K562 (cell line): ENCODE measurements at regions not wholly inside any gene's neighbourhood (a gene's known extent, or its start where the extent isn't known, plus 50 kb on each side); places are given as distances from the start of the nearest gene placed in this dataset.

ENCODE experiments used
- ATAC-seq: fragments of 200-7000 bp; cut with Tn5 transposase; 3 replicates; pipeline ENCODE4 v1.9.1; 2020; ENCODE audit warnings: moderate library complexity
- BruUV-seq: library from RNA; stranded (reverse); fragments of 400-500 nt; replicated peaks from 2 replicates; lab custom pipeline; 2021; lab: Mats Ljungman, UMichigan
- CTCF ChIA-PET: fragments of 300-600 bp; formaldehyde crosslinking; extraction: SDS; loops from one replicate; lab custom pipeline; 2021; ENCODE audit warnings: low intra/inter-chr PET ratio; lab: Yijun Ruan, JAX
- POLR2A ChIA-PET: fragments of 300-600, 350-650 bp; sonication (Branson Sonifier 250); formaldehyde crosslinking; extraction: SDS; loops from one replicate; lab custom pipeline; 2021; ENCODE audit warnings: antibody characterized with exemption, inconsistent platforms; lab: Yijun Ruan, JAX
- DNase-seq, 4 experiments: peaks; one replicate each; pipeline versions ENCODE4 v3.0.0 to v3.0.0-alpha.2; 2011 to 2018; ENCODE audit warnings: low spot score in 3 of 4, mixed read lengths in 3 of 4; ENCODE audit errors: extremely low read depth in 1 of 4
- FAIRE-seq: peaks from 2 replicates; lab custom pipeline; 2011; peaks lifted over from hg19 to GRCh38; lab: Jason Lieb, UNC
- H2AFZ ChIP-seq: 2 replicates; pipeline ENCODE4 v1.6.0; 2011; ENCODE audit warnings: low read depth, low read length, control low read depth, inconsistent platforms
- H3K27ac ChIP-seq: fragments of 200-600 bp; 3 replicates; pipeline ENCODE4 v1.8.0; 2011; ENCODE audit warnings: low read depth, mild to moderate bottlenecking, control low read depth, inconsistent platforms, low read length, moderate library complexity, mixed read lengths; ENCODE audit errors: extremely low read depth
- H3K27me3 ChIP-seq, 2 experiments: fragments of 300-600 bp in 1 of 2; 2 replicates in 1 of 2; 3 replicates in 1 of 2; pipeline versions ENCODE4 v1.6.0 to v1.8.0; 2011; ENCODE audit warnings: inconsistent platforms in 2 of 2, low read length in 2 of 2, mild to moderate bottlenecking in 1 of 2, mixed read lengths in 1 of 2, moderate library complexity in 1 of 2; ENCODE audit not compliant: control insufficient read depth in 2 of 2, insufficient read depth in 2 of 2
- H3K36me3 ChIP-seq: fragments of 300-600 bp; 3 replicates; pipeline ENCODE4 v1.8.0; 2011; ENCODE audit warnings: mild to moderate bottlenecking, low read length, inconsistent platforms; ENCODE audit not compliant: control insufficient read depth, insufficient read depth
- H3K4me1 ChIP-seq, 2 experiments: fragments of 200-600 bp in 1 of 2; replicated peaks in 1 of 2; 2 replicates in 1 of 2; 3 replicates in 1 of 2; pipeline versions ENCODE4 v1.5.1 to v1.8.0; 2011; ENCODE audit warnings: inconsistent platforms in 2 of 2, low read length in 2 of 2, mild to moderate bottlenecking in 1 of 2, mixed read lengths in 1 of 2, moderate library complexity in 1 of 2; ENCODE audit not compliant: control insufficient read depth in 2 of 2, insufficient read depth in 2 of 2
- H3K4me2 ChIP-seq: 2 replicates; pipeline ENCODE4 v1.6.1; 2011; ENCODE audit warnings: low read length, control low read depth, inconsistent platforms, mixed read lengths; ENCODE audit not compliant: insufficient read depth
- H3K4me3 ChIP-seq: fragments of 200-600 bp; sonication (generic), shearing (Covaris generic); 2 replicates; pipeline ENCODE4 v1.5.1; 2016; ENCODE audit warnings: control low read depth, inconsistent platforms
- H3K79me2 ChIP-seq: fragments of 200-600 bp; 3 replicates; pipeline ENCODE4 v1.8.0; 2011; ENCODE audit warnings: low read length, inconsistent platforms; ENCODE audit not compliant: control insufficient read depth, insufficient read depth
- H3K9ac ChIP-seq, 2 experiments: 2 replicates each; pipeline versions ENCODE4 v1.6.0 to v1.6.1; 2011; ENCODE audit warnings: low read depth in 2 of 2, low read length in 2 of 2, control low read depth in 1 of 2, inconsistent platforms in 1 of 2, mild to moderate bottlenecking in 1 of 2, mixed read lengths in 1 of 2; ENCODE audit not compliant: insufficient read depth in 1 of 2
- H3K9me1 ChIP-seq: one replicate; pipeline ENCODE4 v1.6.0; 2011; ENCODE audit warnings: inconsistent platforms, mild to moderate bottlenecking, low read length, moderate library complexity; ENCODE audit not compliant: control insufficient read depth, insufficient read depth
- H3K9me3 ChIP-seq: replicated peaks from 2 replicates; pipeline ENCODE4 v1.5.1; 2011; ENCODE audit warnings: low read depth, low read length, inconsistent platforms; ENCODE audit not compliant: control insufficient read depth, insufficient read depth
- H4K20me1 ChIP-seq: replicated peaks from 2 replicates; pipeline ENCODE4 v1.6.1; 2011; ENCODE audit warnings: low read length, inconsistent platforms, mixed read lengths; ENCODE audit not compliant: control insufficient read depth, insufficient read depth
- CTBP1 ChIP-seq: fragments of 450-650 bp; IDR thresholded peaks from 2 replicates; pipeline ENCODE4 v1.6.1; 2016; ENCODE audit warnings: borderline replicate concordance
- ERF ChIP-seq: fragments of 450-650 bp; formaldehyde crosslinking; IDR thresholded peaks from 2 replicates; pipeline ENCODE4 v1.4.0; 2020; ENCODE audit warnings: mild to moderate bottlenecking, mixed read lengths
- HDAC1 ChIP-seq, 2 experiments: fragments of 450-650 bp; IDR thresholded peaks; 2 replicates each; pipeline ENCODE4 v1.6.1; 2016 to 2017; ENCODE audit warnings: inconsistent platforms in 1 of 2, mild to moderate bottlenecking in 1 of 2, moderate library complexity in 1 of 2
- KLF16 ChIP-seq: IDR thresholded peaks from 2 replicates; pipeline ENCODE4 v1.6.1; 2016; ENCODE audit warnings: antibody characterized with exemption
- NCOA2 ChIP-seq, 2 experiments: fragments of 450-650 bp; IDR thresholded peaks; 2 replicates each; pipeline ENCODE4 v1.6.1; 2018; ENCODE audit warnings: mild to moderate bottlenecking in 2 of 2, moderate library complexity in 1 of 2; ENCODE audit not compliant: partially characterized antibody in 2 of 2
- NFIX ChIP-seq: fragments of 250-450 bp; sonication (Bioruptor Pico); IDR thresholded peaks from 2 replicates; pipeline ENCODE4 v1.4.0; 2020; ENCODE audit warnings: low read depth, mild to moderate bottlenecking, moderate library complexity
- NR2C2 ChIP-seq, 2 experiments: fragments of 200-800 bp in 1 of 2; sonication (Bioruptor generic) in 1 of 2; sonication (generic) in 1 of 2; formaldehyde crosslinking in 1 of 2; IDR thresholded peaks; 2 replicates each; pipeline versions ENCODE4 v1.6.1 to v1.8.0; 2016 to 2022; ENCODE audit warnings: mild to moderate bottlenecking in 1 of 2, missing compliant biosample characterization in 1 of 2, missing genetic modification characterization in 1 of 2, missing genetic modification reagents in 1 of 2
- NR4A1 ChIP-seq, 2 experiments: fragments of 250-450 bp in 1 of 2; fragments of 450-650 bp in 1 of 2; sonication (Bioruptor Pico) in 1 of 2; IDR thresholded peaks; 2 replicates each; pipeline versions ENCODE4 v1.4.0 to v1.6.1; 2016 to 2020; ENCODE audit warnings: mild to moderate bottlenecking in 2 of 2, missing compliant biosample characterization in 1 of 2, missing genetic modification characterization in 1 of 2, moderate library complexity in 1 of 2
- SMARCC2 ChIP-seq: fragments of 450-650 bp; IDR thresholded peaks from 2 replicates; pipeline ENCODE4 v1.6.1; 2017; ENCODE audit warnings: antibody characterized with exemption, moderate library complexity, mild to moderate bottlenecking, low read depth
- SNRNP70 ChIP-seq: fragments of 200-400 bp; formaldehyde crosslinking; optimal IDR thresholded peaks from 2 replicates; pipeline ENCODE3; 2017; ENCODE audit warnings: low read depth, low read length
- SUPT5H ChIP-seq: fragments of 450-650 bp; IDR thresholded peaks from 2 replicates; pipeline ENCODE4 v1.6.1; 2016
- ZNF76 ChIP-seq: fragments of 250-450 bp; sonication (Bioruptor Pico); IDR thresholded peaks from 2 replicates; pipeline ENCODE4 v1.4.0; 2020; ENCODE audit warnings: mild to moderate bottlenecking, moderate library complexity, borderline replicate concordance
- WGBS: fragments of 100-300 bp; shearing (Covaris generic); methylation state at CpG from one replicate; pipeline ENCODE4 v1.1.6; 2016; ENCODE audit warnings: low coverage, mixed read lengths; ENCODE audit not compliant: insufficient coverage; ENCODE audit errors: missing lambda C conversion rate; 5-methylcytosine and 5-hydroxymethylcytosine counted together
- in situ Hi-C: fragments of 300-500 bp; cut with MboI; formaldehyde crosslinking; loops from 4 replicates; pipeline ENCODE4 v1.15.0; 2018; ENCODE audit warnings: inconsistent platforms, mixed read lengths
- intact Hi-C: fragments of 100-400 bp; cut with micrococcal nuclease; formaldehyde crosslinking; loops from 2 replicates; pipeline ENCODE4 v1.14.2; 2022
- TF ChIP-seq, protein P1 (sequence below): sonication (generic); formaldehyde crosslinking; IDR thresholded peaks from 2 replicates; pipeline ENCODE4 v1.5.0; 2020; ENCODE audit warnings: missing genetic modification reagents
- TF ChIP-seq, protein P2 (sequence below): fragments of 250-450 bp; sonication (Bioruptor Pico); IDR thresholded peaks from 2 replicates; pipeline ENCODE4 v1.8.0; 2021; ENCODE audit warnings: moderate library complexity, mild to moderate bottlenecking, inconsistent platforms
- TF ChIP-seq, protein P3 (sequence below): IDR thresholded peaks from 2 replicates; pipeline ENCODE4 v1.6.1; 2011; ENCODE audit warnings: borderline replicate concordance, low read depth, mild to moderate bottlenecking, moderate library complexity, low read length; ENCODE audit not compliant: insufficient read depth, poor library complexity, severe bottlenecking
- TF ChIP-seq, protein P4 (sequence below): fragments of 250-450 bp; sonication (Bioruptor Pico); IDR thresholded peaks from 2 replicates; pipeline ENCODE4 v1.4.0; 2020; ENCODE audit warnings: mild to moderate bottlenecking, moderate library complexity, borderline replicate concordance

DNA sequence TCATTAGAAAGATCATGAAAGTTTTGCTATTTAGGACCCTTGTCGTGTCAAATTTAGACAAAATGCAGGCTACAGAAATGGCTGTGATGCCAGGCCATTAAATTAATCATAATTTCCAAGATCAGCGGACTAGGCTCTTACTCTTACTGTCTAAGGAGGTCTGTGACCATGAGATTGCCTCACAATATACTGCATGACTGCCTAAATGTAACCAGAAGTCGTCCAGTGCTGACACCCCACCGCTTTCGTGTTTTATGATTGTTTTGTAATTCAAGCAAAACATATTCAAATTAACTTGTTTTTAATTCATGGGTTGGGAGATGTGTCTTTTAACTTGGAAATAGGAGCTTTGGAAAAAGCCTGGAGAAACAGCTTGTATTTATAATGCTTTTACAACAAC is 947.5 kb downstream of the BRINP3 start:
- Histone ChIP-seq H2AFZ (no peak overlapping the region), H3K4me1 (no peaks in the 10 kb centered on the region), H3K36me3 (no peaks in the 10 kb centered on the region), H3K27me3 (no peaks in the 10 kb centered on the region), H3K27ac (no peak overlapping the region), H3K9me3 (no peaks in the 10 kb centered on the region), H3K79me2 (no peaks in the 10 kb centered on the region), H3K4me2 (no peak overlapping the region), H4K20me1 (no peaks in the 10 kb centered on the region), H3K9me1 (no peaks in the 10 kb centered on the region), H3K9ac (no peak overlapping the region), H3K4me3 (no peak overlapping the region)
- BruUV-seq, result no TSS peak
- ATAC-seq (no peak), DNase-seq (no peak), FAIRE-seq (no peak)
- in situ Hi-C loops (no loop called here), intact Hi-C loops (no loop called here)
- WGBS, result 3% methylated on average over 5 of the region's 5 CpGs
- TF ChIP-seq, protein P1, sequence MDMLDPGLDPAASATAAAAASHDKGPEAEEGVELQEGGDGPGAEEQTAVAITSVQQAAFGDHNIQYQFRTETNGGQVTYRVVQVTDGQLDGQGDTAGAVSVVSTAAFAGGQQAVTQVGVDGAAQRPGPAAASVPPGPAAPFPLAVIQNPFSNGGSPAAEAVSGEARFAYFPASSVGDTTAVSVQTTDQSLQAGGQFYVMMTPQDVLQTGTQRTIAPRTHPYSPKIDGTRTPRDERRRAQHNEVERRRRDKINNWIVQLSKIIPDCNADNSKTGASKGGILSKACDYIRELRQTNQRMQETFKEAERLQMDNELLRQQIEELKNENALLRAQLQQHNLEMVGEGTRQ, result no peak
- TF ChIP-seq, protein P2, sequence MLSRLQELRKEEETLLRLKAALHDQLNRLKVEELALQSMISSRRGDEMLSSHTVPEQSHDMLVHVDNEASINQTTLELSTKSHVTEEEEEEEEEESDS, result no peak
- no peak for TF ChIP-seq HDAC1 (IDR thresholded peaks at IDR 0.05)
- no peak for TF ChIP-seq CTBP1
- TF ChIP-seq NR2C2 (CRISPR knock-in tag; IDR thresholded peaks at IDR 0.05), result no peak
- no peak for TF ChIP-seq NR2C2 (tag; IDR thresholded peaks at IDR 0.05)
- TF ChIP-seq SNRNP70, result no peak
- TF ChIP-seq SUPT5H, result no peak
- no peak for TF ChIP-seq SMARCC2
- TF ChIP-seq NCOA2 (IDR thresholded peaks at IDR 0.05; ENCODE audit: partially characterized antibody in 2 of 2), result no peak
- no peak for TF ChIP-seq NFIX
- TF ChIP-seq, protein P3, sequence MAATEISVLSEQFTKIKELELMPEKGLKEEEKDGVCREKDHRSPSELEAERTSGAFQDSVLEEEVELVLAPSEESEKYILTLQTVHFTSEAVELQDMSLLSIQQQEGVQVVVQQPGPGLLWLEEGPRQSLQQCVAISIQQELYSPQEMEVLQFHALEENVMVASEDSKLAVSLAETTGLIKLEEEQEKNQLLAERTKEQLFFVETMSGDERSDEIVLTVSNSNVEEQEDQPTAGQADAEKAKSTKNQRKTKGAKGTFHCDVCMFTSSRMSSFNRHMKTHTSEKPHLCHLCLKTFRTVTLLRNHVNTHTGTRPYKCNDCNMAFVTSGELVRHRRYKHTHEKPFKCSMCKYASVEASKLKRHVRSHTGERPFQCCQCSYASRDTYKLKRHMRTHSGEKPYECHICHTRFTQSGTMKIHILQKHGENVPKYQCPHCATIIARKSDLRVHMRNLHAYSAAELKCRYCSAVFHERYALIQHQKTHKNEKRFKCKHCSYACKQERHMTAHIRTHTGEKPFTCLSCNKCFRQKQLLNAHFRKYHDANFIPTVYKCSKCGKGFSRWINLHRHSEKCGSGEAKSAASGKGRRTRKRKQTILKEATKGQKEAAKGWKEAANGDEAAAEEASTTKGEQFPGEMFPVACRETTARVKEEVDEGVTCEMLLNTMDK, result no peak
- TF ChIP-seq NR4A1 (CRISPR knock-in tag; IDR thresholded peaks at IDR 0.05), result no peak
- no peak for TF ChIP-seq NR4A1 (tag; IDR thresholded peaks at IDR 0.05)
- no peak for TF ChIP-seq ERF (CRISPR knock-in tag)
- no peak for TF ChIP-seq ZNF76 (CRISPR knock-in tag)
- TF ChIP-seq KLF16, result no peak
- TF ChIP-seq, protein P4, sequence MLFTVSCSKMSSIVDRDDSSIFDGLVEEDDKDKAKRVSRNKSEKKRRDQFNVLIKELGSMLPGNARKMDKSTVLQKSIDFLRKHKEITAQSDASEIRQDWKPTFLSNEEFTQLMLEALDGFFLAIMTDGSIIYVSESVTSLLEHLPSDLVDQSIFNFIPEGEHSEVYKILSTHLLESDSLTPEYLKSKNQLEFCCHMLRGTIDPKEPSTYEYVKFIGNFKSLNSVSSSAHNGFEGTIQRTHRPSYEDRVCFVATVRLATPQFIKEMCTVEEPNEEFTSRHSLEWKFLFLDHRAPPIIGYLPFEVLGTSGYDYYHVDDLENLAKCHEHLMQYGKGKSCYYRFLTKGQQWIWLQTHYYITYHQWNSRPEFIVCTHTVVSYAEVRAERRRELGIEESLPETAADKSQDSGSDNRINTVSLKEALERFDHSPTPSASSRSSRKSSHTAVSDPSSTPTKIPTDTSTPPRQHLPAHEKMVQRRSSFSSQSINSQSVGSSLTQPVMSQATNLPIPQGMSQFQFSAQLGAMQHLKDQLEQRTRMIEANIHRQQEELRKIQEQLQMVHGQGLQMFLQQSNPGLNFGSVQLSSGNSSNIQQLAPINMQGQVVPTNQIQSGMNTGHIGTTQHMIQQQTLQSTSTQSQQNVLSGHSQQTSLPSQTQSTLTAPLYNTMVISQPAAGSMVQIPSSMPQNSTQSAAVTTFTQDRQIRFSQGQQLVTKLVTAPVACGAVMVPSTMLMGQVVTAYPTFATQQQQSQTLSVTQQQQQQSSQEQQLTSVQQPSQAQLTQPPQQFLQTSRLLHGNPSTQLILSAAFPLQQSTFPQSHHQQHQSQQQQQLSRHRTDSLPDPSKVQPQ (CRISPR knock-in tag), result no peak
- POLR2A ChIA-PET, result no interaction called here
- CTCF ChIA-PET, result no interaction called here
